Suprapubic skin (tissue), 4 donors: ENCODE measurements at regions not wholly inside any gene's neighbourhood (a gene's known extent, or its start where the extent isn't known, plus 50 kb on each side); places are given as distances from the start of the nearest gene placed in this dataset.

ENCODE experiments used
- CTCF ChIP-seq, 2 donors: fragments of 200-600 bp in 1 of 2; fragments of 450-650 bp in 1 of 2; sonication (generic) in 1 of 2; IDR thresholded peaks; one replicate each; pipeline ENCODE4 v1.5.1; 2016 to 2019; ENCODE audit warnings: antibody characterized with exemption in 2 of 2, mild to moderate bottlenecking in 1 of 2, moderate library complexity in 1 of 2
- EP300 ChIP-seq: sonication (generic); formaldehyde crosslinking; IDR thresholded peaks from one replicate; pipeline ENCODE4 v1.6.1; 2017; ENCODE audit warnings: antibody characterized with exemption
- POLR2A ChIP-seq, 2 donors: fragments of 450-650 bp; IDR thresholded peaks; one replicate each; pipeline ENCODE4 v1.6.1; 2017; ENCODE audit warnings: antibody characterized with exemption in 2 of 2, mild to moderate bottlenecking in 2 of 2, moderate library complexity in 2 of 2
- POLR2AphosphoS5 ChIP-seq, 3 donors: sonication (generic); formaldehyde crosslinking; IDR thresholded peaks; one replicate each; pipeline ENCODE4 v1.6.1; 2017; ENCODE audit warnings: antibody characterized with exemption in 3 of 3

- TF ChIP-seq POLR2AphosphoS5 (IDR thresholded peaks at IDR 0.05) (no peak), CTCF (IDR thresholded peaks at IDR 0.05) (no peak), POLR2A (IDR thresholded peaks at IDR 0.05) (no peak), EP300 (no peak)
Measured at GRCh38 chr22:44383064-44383575, 70.4 kb upstream of the SHISAL1 start.
